Dendritic cell treated with granulocyte-macrophage colony-stimulating factor and Interleukin-4, amounts not matched to agents 40 ng/mL and 50 ng/mL, for 4 days (primary cell): ENCODE measurements at regions not wholly inside any gene's neighbourhood (a gene's known extent, or its start where the extent isn't known, plus 50 kb on each side); places are given as distances from the start of the nearest gene placed in this dataset.
A peak's percentile ranks its signal among the peaks of the same experiment; 100 is the strongest.
"Not testable (repeated sequence)": the region's sequence is repeated elsewhere in the genome, so short reads cannot be mapped to it uniquely, and the experiment has no call there.

ENCODE experiments used
- H3K27ac Mint-ChIP-seq: one replicate; pipeline ENCODE4 v1.8.0; 2022; ENCODE audit warnings: mild to moderate bottlenecking, mixed read lengths
- H3K27me3 Mint-ChIP-seq: one replicate; pipeline ENCODE4 v1.8.0; 2022; ENCODE audit warnings: mild to moderate bottlenecking, mixed read lengths
- H3K36me3 Mint-ChIP-seq: one replicate; pipeline ENCODE4 v1.8.0; 2022; ENCODE audit warnings: low read depth, mixed read lengths
- H3K4me1 Mint-ChIP-seq: one replicate; pipeline ENCODE4 v1.8.0; 2022; ENCODE audit warnings: low read depth, mixed read lengths
- H3K4me3 Mint-ChIP-seq: one replicate; pipeline ENCODE4 v1.8.0; 2022; ENCODE audit warnings: mild to moderate bottlenecking, moderate library complexity, mixed read lengths
- H3K9me3 Mint-ChIP-seq: one replicate; pipeline ENCODE4 v1.8.0; 2022; ENCODE audit warnings: mixed read lengths
- intact Hi-C: fragments of 100-400 bp; cut with micrococcal nuclease; formaldehyde crosslinking; loops from one replicate; pipeline ENCODE4 v1.15.0; 2022

DNA sequence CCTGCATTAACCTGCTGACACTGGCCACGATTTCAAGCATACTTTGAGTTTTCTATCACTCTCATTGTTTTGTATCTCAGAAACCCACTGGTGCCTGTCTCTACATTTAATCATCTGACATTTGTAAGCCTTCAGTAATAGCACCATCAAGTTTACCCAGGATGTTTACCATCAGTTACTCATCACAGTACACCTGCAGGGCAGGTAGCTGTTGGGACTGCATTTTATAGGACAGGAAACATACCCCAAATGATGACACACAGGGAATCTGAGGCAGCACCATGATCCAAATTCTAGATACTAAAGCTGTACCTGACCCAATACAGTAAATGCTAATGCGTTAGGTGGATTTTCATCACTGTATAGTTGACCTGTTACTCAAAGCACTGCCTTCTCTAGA, 114.2 kb downstream of the FEM1C start:
- Mint-ChIP-seq H3K4me3 (no peak overlapping the region), H3K27me3 (peaks cover 20% of the 10 kb centered on the region), H3K36me3 (no peaks in the 10 kb centered on the region), H3K9me3 (peaks cover 9% of the 10 kb centered on the region), H3K4me1 (peaks cover 5% of the 10 kb centered on the region), H3K27ac (no peak overlapping the region)
- intact Hi-C loops: no loop called here

- no peak overlapping the region for H3K27ac Mint-ChIP-seq
- no peaks in the 10 kb centered on the region for H3K36me3 Mint-ChIP-seq
- H3K4me3 Mint-ChIP-seq: no peak overlapping the region
- H3K4me1 Mint-ChIP-seq: peaks cover 5% of the 10 kb centered on the region
- intact Hi-C loops: no loop called here
- peaks cover 20% of the 10 kb centered on the region for H3K27me3 Mint-ChIP-seq
- peaks cover 9% of the 10 kb centered on the region for H3K9me3 Mint-ChIP-seq
Observed at GRCh38 chr5:115429345-115429940, 115.1 kb downstream of the FEM1C start.

- intact Hi-C loops: no loop called here
- H3K4me3 Mint-ChIP-seq: no peak overlapping the region
- H3K27me3 Mint-ChIP-seq: peaks cover 19% of the 10 kb centered on the region
- H3K27ac Mint-ChIP-seq: no peak overlapping the region
- peaks cover 5% of the 10 kb centered on the region for H3K4me1 Mint-ChIP-seq
- H3K36me3 Mint-ChIP-seq: no peaks in the 10 kb centered on the region
- peaks cover 9% of the 10 kb centered on the region for H3K9me3 Mint-ChIP-seq
Observed at GRCh38 chr5:115428676-115429075, 115.9 kb downstream of the FEM1C start.

DNA sequence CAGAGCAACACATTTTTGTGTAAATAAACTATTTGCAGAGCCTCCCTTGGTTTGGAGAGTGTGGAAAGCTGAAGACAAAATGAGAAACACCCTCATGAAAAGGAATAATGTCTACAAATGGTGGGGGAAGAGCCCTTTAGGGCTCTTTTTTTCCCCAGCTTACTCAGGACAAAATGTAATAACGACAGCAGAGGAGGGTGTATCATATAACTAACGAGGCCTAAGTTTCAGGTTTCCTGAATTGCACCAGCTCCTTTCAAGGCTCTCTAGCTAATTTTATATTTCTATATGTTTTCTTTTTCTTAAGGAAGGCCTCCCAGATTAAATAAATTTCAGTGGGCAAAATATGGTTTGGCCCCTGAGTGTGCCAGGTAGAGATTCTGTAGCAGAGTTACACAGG, 116.3 kb downstream of the FEM1C start:
- H3K36me3 Mint-ChIP-seq: no peaks in the 10 kb centered on the region
- H3K9me3 Mint-ChIP-seq: peaks cover 9% of the 10 kb centered on the region
- peaks cover 19% of the 10 kb centered on the region for H3K27me3 Mint-ChIP-seq
- no peak overlapping the region for H3K4me3 Mint-ChIP-seq
- no peak overlapping the region for H3K27ac Mint-ChIP-seq
- intact Hi-C loops: no loop called here
- H3K4me1 Mint-ChIP-seq: peaks cover 5% of the 10 kb centered on the region

DNA sequence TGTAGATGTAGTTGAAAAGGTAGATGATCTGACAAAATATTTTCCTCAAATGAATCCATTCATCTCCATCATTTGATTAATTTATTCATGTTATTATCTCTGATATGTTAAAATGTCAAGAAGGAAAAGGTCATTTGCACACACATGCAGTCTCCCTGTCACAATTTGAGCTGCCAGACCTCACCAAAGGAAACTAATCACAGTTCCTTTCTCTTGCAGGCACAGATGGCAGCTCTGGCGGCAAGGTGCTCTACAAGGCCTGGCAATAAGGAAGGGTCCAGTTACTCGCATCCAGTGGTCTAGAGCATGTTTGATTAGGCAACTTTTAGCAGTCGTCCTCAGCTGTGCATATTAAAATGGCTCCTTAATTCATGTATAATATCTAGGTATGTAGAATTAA, 120.1 kb downstream of the FEM1C start:
- H3K4me1 Mint-ChIP-seq: peaks cover 16% of the 10 kb centered on the region
- intact Hi-C loops: no loop called here
- no peaks in the 10 kb centered on the region for H3K36me3 Mint-ChIP-seq
- H3K27me3 Mint-ChIP-seq: peaks cover 13% of the 10 kb centered on the region
- peaks cover 9% of the 10 kb centered on the region for H3K9me3 Mint-ChIP-seq
- H3K4me3 Mint-ChIP-seq: no peak overlapping the region
- H3K27ac Mint-ChIP-seq: no peak overlapping the region

DNA sequence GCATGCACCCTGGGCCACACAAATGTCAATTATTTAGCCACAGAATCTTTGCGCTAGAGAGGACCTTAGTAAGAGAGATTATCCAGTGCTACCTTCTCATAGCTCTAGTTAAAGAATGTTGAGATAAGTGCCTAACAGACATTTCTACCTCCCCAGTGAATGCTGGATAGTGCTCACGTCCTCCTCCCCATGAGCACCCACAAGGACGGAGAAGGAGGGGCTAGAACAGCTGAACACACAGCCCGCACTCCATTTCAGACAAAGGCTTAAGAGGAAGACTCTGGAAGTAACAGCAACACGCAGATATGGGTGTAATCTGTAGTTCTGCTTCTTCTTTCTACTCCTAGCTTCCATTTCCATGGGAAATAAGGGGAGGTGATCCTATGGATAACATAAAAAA, 120.5 kb downstream of the FEM1C start:
- H3K27ac Mint-ChIP-seq: no peak overlapping the region
- no peaks in the 10 kb centered on the region for H3K36me3 Mint-ChIP-seq
- H3K9me3 Mint-ChIP-seq: peaks cover 9% of the 10 kb centered on the region
- H3K4me1 Mint-ChIP-seq: peaks cover 17% of the 10 kb centered on the region
- H3K27me3 Mint-ChIP-seq: peaks cover 14% of the 10 kb centered on the region
- intact Hi-C loops: no loop called here
- H3K4me3 Mint-ChIP-seq: no peak overlapping the region

DNA sequence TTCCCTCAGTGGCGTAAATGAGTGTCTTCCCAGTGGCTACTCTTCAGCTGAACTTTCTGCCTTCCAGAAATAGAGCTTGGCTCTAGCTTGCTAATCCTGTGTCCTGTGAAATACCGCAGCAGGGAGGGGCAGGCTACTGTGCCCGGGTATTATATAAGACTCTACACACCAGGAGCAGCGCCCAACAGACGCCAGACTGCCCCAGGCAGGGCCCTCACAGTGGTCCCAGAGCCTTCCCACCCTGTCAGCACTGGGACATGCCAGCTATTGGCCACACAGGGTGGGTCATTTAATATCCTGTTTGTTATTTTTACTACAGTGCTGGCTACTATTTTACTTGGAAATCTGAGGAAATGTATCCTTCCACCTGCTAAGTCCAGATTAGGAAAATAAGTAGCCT, 121.0 kb downstream of the FEM1C start:
- H3K4me3 Mint-ChIP-seq: no peak overlapping the region
- H3K4me1 Mint-ChIP-seq: peaks cover 22% of the 10 kb centered on the region
- peaks cover 9% of the 10 kb centered on the region for H3K9me3 Mint-ChIP-seq
- H3K36me3 Mint-ChIP-seq: no peaks in the 10 kb centered on the region
- intact Hi-C loops: no loop called here
- peaks cover 16% of the 10 kb centered on the region for H3K27me3 Mint-ChIP-seq
- H3K27ac Mint-ChIP-seq: no peak overlapping the region

DNA sequence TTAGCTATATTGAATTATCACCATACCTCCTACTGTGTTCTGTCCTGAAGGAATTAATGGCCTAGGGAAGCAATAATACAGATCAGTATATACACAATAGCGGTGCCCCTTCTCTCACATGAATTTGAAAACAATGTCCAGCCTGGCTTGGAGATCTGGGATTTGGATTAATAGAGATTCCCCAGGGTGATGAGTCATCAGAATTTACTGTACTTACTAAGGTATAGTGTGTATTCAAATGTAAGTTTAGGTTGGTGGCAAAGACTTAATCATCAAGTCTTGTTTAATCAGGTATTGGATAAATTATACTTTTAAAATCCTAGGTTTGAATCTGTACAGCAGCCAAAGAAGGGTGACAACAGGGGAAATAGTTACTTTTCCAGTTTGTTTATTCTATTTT, 121.5 kb downstream of the FEM1C start:
- H3K4me3 Mint-ChIP-seq: no peak overlapping the region
- peaks cover 7% of the 10 kb centered on the region for H3K9me3 Mint-ChIP-seq
- H3K4me1 Mint-ChIP-seq: peaks cover 22% of the 10 kb centered on the region
- no peaks in the 10 kb centered on the region for H3K36me3 Mint-ChIP-seq
- no peak overlapping the region for H3K27ac Mint-ChIP-seq
- peaks cover 16% of the 10 kb centered on the region for H3K27me3 Mint-ChIP-seq
- intact Hi-C loops: no loop called here

DNA sequence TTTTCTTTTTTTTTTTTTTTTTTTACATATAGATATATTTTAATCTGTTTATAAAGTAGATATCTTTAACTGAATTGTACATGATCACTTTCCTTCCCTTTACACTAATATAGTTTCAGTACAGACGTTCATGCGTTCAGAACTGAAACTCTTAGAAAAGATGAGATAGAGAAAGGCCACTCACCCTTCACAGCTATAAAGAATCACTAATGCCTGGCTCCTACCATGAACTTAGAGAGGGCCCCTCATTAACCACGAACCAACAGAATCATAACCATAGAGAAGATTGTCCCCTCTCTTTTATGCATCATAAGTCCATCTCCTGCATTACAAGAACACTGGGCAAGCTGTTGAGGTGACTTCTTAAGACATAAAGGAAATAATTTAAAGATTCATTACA, 123.8 kb downstream of the FEM1C start:
- intact Hi-C loops, H3K27ac Mint-ChIP-seq, H3K36me3 Mint-ChIP-seq, H3K9me3 Mint-ChIP-seq, H3K27me3 Mint-ChIP-seq, H3K4me3 Mint-ChIP-seq: not testable (repeated sequence)
- H3K4me1 Mint-ChIP-seq: peaks cover 22% of the 10 kb centered on the region

GRCh38 chr5:115419846-115420585, 123.6 kb upstream of the CCDC112 start:
- no peak overlapping the region for H3K4me3 Mint-ChIP-seq
- peaks cover 25% of the 10 kb centered on the region for H3K4me1 Mint-ChIP-seq
- no peaks in the 10 kb centered on the region for H3K9me3 Mint-ChIP-seq
- no peaks in the 10 kb centered on the region for H3K36me3 Mint-ChIP-seq
- peak overlapping the region; percentile 32 for H3K27ac Mint-ChIP-seq
- intact Hi-C loops: no loop called here
- H3K27me3 Mint-ChIP-seq: peaks cover 6% of the 10 kb centered on the region

DNA sequence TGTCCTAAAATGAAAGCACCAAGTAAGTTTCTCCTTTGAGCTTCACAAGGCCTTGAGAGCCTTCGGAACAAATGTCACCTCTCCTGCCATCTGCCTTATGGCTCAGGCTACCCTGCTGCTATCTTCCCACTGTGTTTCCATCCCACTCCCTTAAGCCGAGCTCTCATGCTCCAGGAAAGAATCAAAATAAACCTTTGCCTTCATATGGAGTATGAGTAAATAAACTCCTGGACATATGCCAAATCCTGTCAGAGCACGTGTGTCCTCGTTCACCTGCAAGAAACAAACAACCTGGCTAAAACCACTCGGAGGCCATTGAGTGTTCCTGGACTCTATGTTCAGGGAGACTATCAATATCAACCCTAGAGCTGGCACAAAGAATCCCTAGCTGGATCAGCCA, 122.3 kb upstream of the CCDC112 start:
- Mint-ChIP-seq H3K27me3 (peaks cover 6% of the 10 kb centered on the region), H3K9me3 (no peaks in the 10 kb centered on the region), H3K4me1 (peaks cover 31% of the 10 kb centered on the region), H3K36me3 (no peaks in the 10 kb centered on the region), H3K4me3 (no peak overlapping the region), H3K27ac (no peak overlapping the region)
- intact Hi-C loops: no loop called here

DNA sequence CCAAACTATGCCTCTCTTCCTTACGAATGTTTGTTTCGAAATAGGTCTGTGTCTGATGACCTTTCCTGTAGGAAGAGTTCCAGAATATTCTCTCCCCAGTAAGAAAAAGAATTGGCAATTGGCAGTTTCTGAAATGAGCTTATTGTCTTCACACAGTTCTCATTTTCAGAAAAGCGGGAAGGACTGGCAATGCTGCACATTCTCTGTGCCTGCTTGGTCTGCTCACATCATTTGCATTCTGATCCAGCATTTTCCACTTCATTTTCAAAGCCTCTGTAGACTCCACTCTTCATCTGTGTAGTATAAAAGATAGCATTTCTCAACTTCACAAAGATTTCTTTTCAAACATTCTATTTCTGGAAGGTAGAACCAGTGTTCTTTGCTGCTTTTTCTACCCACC, 120.6 kb upstream of the CCDC112 start:
- H3K27me3 Mint-ChIP-seq: peaks cover 5% of the 10 kb centered on the region
- H3K36me3 Mint-ChIP-seq: no peaks in the 10 kb centered on the region
- H3K4me3 Mint-ChIP-seq: no peak overlapping the region
- no peak overlapping the region for H3K27ac Mint-ChIP-seq
- H3K9me3 Mint-ChIP-seq: no peaks in the 10 kb centered on the region
- intact Hi-C loops: no loop called here
- peaks cover 32% of the 10 kb centered on the region for H3K4me1 Mint-ChIP-seq

DNA sequence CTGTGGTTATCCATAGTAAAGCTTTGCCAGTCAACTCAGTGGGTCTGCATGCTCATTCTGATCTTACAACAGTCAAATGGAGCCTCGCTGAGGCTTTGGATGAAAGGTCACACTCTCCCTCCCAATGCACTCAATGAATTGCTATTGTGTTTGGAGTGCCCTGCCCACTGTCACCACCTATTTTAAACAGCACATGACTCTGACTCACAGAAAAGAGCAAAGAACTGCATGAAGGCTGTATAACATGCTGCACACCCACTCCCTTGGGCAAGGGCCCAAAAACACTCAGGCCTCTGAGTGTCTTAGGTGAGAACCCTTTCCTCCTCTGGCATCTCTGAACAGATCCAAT, 118.7 kb upstream of the CCDC112 start:
- intact Hi-C loops: no loop called here
- peaks cover 28% of the 10 kb centered on the region for H3K4me1 Mint-ChIP-seq
- H3K9me3 Mint-ChIP-seq: no peaks in the 10 kb centered on the region
- H3K36me3 Mint-ChIP-seq: no peaks in the 10 kb centered on the region
- no peak overlapping the region for H3K27ac Mint-ChIP-seq
- peaks cover 6% of the 10 kb centered on the region for H3K27me3 Mint-ChIP-seq
- no peak overlapping the region for H3K4me3 Mint-ChIP-seq

DNA sequence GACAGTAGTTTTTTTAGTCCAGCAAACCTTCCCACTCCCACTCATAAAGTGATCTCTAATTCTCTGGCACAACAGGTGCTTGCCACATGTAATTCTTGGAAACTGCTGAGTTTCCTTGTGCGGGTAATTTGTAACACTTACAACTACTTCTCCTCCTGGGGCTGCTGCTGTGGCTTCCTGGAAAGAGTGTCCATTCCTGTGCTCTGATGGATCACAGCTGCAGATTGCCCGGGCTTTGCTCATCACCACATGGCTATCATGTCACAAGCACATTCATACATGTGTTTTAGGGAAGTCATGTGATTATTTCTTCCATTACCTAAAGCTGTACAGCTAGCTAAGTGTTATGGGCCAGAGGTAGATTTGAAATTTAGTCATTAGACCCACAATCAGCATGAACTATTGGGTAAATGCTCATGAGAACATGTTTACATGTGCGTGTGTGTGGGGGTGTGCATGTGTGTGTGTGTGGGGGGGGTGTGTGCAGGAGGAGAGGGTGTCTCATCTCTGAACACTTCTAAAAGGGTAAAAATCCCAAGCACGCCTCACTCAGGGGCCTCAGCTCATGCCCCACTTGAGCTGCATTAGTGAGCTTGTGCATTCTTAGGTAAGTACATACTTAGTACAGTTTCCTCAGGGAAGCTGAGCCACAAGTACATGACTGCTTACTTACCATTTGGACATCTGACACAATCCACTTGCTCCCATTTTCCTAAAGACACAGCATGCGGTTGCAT, 118.1 kb upstream of the CCDC112 start:
- intact Hi-C loops: no loop called here

More for the DNA sequence above, 118.1 kb upstream of the CCDC112 start:
- peaks cover 6% of the 10 kb centered on the region for H3K27me3 Mint-ChIP-seq
- no peak overlapping the region for H3K27ac Mint-ChIP-seq
- no peaks in the 10 kb centered on the region for H3K9me3 Mint-ChIP-seq
- no peaks in the 10 kb centered on the region for H3K36me3 Mint-ChIP-seq
- H3K4me3 Mint-ChIP-seq: no peak overlapping the region
- H3K4me1 Mint-ChIP-seq: peaks cover 23% of the 10 kb centered on the region
